HL-60 (cell line): ENCODE measurements at regions not wholly inside any gene's neighbourhood (a gene's known extent, or its start where the extent isn't known, plus 50 kb on each side); places are given as distances from the start of the nearest gene placed in this dataset.

ENCODE experiments used
- DNase-seq, 2 experiments: peaks; one replicate each; pipeline ENCODE4 v3.0.0-alpha.2; 2010 to 2020; ENCODE audit warnings: low read depth in 1 of 2, low spot score in 1 of 2
- H3K27ac ChIP-seq: fragments of 250-450 bp; sonication (Bioruptor Pico); replicated peaks from 2 replicates; pipeline ENCODE4 v1.5.1; 2020; ENCODE audit warnings: mild to moderate bottlenecking, moderate library complexity
- H3K27me3 ChIP-seq: fragments of 250-450 bp; sonication (Bioruptor Pico); 2 replicates; pipeline ENCODE4 v1.5.1; 2021; ENCODE audit warnings: mild to moderate bottlenecking, moderate library complexity; ENCODE audit not compliant: insufficient read depth, poor library complexity, severe bottlenecking
- H3K4me3 ChIP-seq: replicated peaks from 2 replicates; pipeline ENCODE4 v1.5.1; 2011; ENCODE audit warnings: mild to moderate bottlenecking, control low read depth, low read length; ENCODE audit not compliant: insufficient read depth
- GABPA ChIP-seq: IDR thresholded peaks from 2 replicates; pipeline ENCODE4 v1.6.1; 2012; ENCODE audit warnings: low read depth
- POLR2AphosphoS5 ChIP-seq: IDR thresholded peaks from 2 replicates; pipeline ENCODE4 v1.6.1; 2012; ENCODE audit warnings: low read depth
- REST ChIP-seq: IDR thresholded peaks from 2 replicates; pipeline ENCODE4 v1.6.1; 2012; ENCODE audit warnings: low read depth; ENCODE audit not compliant: insufficient replicate concordance
- SPI1 ChIP-seq: IDR thresholded peaks from 2 replicates; pipeline ENCODE4 v1.6.1; 2012; ENCODE audit warnings: low read depth, mild to moderate bottlenecking, borderline replicate concordance
- TF ChIP-seq, protein P1 (sequence below): IDR thresholded peaks from one replicate; pipeline ENCODE4 v1.5.1; 2011; ENCODE audit warnings: low read length, control low read depth, inconsistent platforms; ENCODE audit not compliant: insufficient read depth

- H3K4me3 ChIP-seq: no peak overlapping the region
- TF ChIP-seq REST: no peak
- no peak overlapping the region for H3K27ac ChIP-seq
Observed at GRCh38 chr4:119755599-119755998, 127.0 kb upstream of the PDE5A start.

GRCh38 chr4:119752936-119753335, 124.3 kb upstream of the PDE5A start:
- no peak for TF ChIP-seq REST
- no peaks in the 10 kb centered on the region for H3K27me3 ChIP-seq
- H3K27ac ChIP-seq: no peak overlapping the region
- no peak overlapping the region for H3K4me3 ChIP-seq
- no peak for DNase-seq

More at GRCh38 chr4:119755599-119755998, 127.0 kb upstream of the PDE5A start:
- H3K27me3 ChIP-seq: no peaks in the 10 kb centered on the region
- no peak for DNase-seq

GRCh38 chr4:119750771-119751170, 122.2 kb upstream of the PDE5A start:
- TF ChIP-seq GABPA: no peak
- TF ChIP-seq, protein P1, sequence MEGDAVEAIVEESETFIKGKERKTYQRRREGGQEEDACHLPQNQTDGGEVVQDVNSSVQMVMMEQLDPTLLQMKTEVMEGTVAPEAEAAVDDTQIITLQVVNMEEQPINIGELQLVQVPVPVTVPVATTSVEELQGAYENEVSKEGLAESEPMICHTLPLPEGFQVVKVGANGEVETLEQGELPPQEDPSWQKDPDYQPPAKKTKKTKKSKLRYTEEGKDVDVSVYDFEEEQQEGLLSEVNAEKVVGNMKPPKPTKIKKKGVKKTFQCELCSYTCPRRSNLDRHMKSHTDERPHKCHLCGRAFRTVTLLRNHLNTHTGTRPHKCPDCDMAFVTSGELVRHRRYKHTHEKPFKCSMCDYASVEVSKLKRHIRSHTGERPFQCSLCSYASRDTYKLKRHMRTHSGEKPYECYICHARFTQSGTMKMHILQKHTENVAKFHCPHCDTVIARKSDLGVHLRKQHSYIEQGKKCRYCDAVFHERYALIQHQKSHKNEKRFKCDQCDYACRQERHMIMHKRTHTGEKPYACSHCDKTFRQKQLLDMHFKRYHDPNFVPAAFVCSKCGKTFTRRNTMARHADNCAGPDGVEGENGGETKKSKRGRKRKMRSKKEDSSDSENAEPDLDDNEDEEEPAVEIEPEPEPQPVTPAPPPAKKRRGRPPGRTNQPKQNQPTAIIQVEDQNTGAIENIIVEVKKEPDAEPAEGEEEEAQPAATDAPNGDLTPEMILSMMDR: no peak
- no peak for TF ChIP-seq POLR2AphosphoS5
- TF ChIP-seq REST: no peak
- TF ChIP-seq SPI1: no peak
- DNase-seq: no peak
- no peak overlapping the region for H3K4me3 ChIP-seq
- H3K27me3 ChIP-seq: no peaks in the 10 kb centered on the region
- H3K27ac ChIP-seq: no peak overlapping the region

- H3K27me3 ChIP-seq: no peaks in the 10 kb centered on the region
- H3K27ac ChIP-seq: no peak overlapping the region
- H3K4me3 ChIP-seq: no peak overlapping the region
- TF ChIP-seq GABPA (no peak), REST (no peak), POLR2AphosphoS5 (no peak), SPI1 (no peak)
- TF ChIP-seq, protein P1: no peak
- no peak for DNase-seq
Observed at GRCh38 chr4:119750048-119750447, 121.4 kb upstream of the PDE5A start.
